GM12878 (cell line): ENCODE measurements at regions not wholly inside any gene's neighbourhood (a gene's known extent, or its start where the extent isn't known, plus 50 kb on each side); places are given as distances from the start of the nearest gene placed in this dataset.
A peak's percentile ranks its signal among the peaks of the same experiment; 100 is the strongest.

Experiments
- ATAC-seq: fragments of 200-7000 bp; cut with Tn5 transposase; 3 replicates; pipeline ENCODE4 v1.9.1; 2020; ENCODE audit warnings: mild to moderate bottlenecking, moderate library complexity
- BruUV-seq: library from RNA; stranded (reverse); fragments of 400-500 nt; replicated peaks from 2 replicates; lab custom pipeline; 2021; lab: Mats Ljungman, UMichigan
- CTCF ChIA-PET: fragments of 300-600 bp; sonication (Branson Sonifier 250); formaldehyde crosslinking; extraction: SDS; loops from one replicate; lab custom pipeline; 2021; ENCODE audit warnings: inconsistent platforms; lab: Yijun Ruan, JAX
- POLR2A ChIA-PET: fragments of 350-600 bp; formaldehyde crosslinking; extraction: SDS; loops from one replicate; lab custom pipeline; 2021; ENCODE audit warnings: inconsistent platforms; lab: Charles Lee
- RAD21 ChIA-PET: fragments of 300-600 bp; sonication (Branson Sonifier 250); formaldehyde crosslinking; loops from one replicate; lab custom pipeline; 2023; ENCODE audit warnings: antibody characterized with exemption; ENCODE audit not compliant: unreplicated experiment; lab: Charles Lee
- SMC1A ChIA-PET: fragments of 300-600 bp; sonication (Branson Sonifier 250); formaldehyde crosslinking; loops from one replicate; lab custom pipeline; 2023; ENCODE audit not compliant: unreplicated experiment, uncharacterized antibody; lab: Charles Lee
- DNase-seq: peaks from one replicate; pipeline ENCODE4 v3.0.0-alpha.2; 2011; ENCODE audit warnings: low read depth, low spot score
- FAIRE-seq: peaks from 3 replicates; lab custom pipeline; 2011; peaks lifted over from hg19 to GRCh38; lab: Jason Lieb, UNC
- H2AFZ ChIP-seq: 2 replicates; pipeline ENCODE4 v1.6.0; 2011; ENCODE audit warnings: low read depth, low read length, control low read depth; ENCODE audit not compliant: control insufficient read depth
- H3K27ac ChIP-seq: 2 replicates; pipeline ENCODE4 v1.5.1; 2011; ENCODE audit warnings: control low read depth; ENCODE audit not compliant: control insufficient read depth, insufficient read depth
- H3K27me3 ChIP-seq, 2 experiments: replicated peaks in 1 of 2; 2 replicates each; pipeline versions ENCODE4 v1.6.0 to v1.6.1; 2011; ENCODE audit warnings: low read length in 1 of 2; ENCODE audit not compliant: control insufficient read depth in 2 of 2, insufficient read depth in 2 of 2
- H3K36me3 ChIP-seq, 2 experiments: 2 replicates each; pipeline ENCODE4 v1.5.1; 2011; ENCODE audit warnings: low read length in 1 of 2; ENCODE audit not compliant: control insufficient read depth in 2 of 2, insufficient read depth in 2 of 2
- H3K4me1 ChIP-seq: 2 replicates; pipeline ENCODE4 v1.6.1; 2011; ENCODE audit warnings: mild to moderate bottlenecking, low read length, moderate library complexity, mixed read lengths; ENCODE audit not compliant: control insufficient read depth, insufficient read depth
- H3K4me2 ChIP-seq: 2 replicates; pipeline ENCODE4 v1.6.0; 2011; ENCODE audit warnings: control low read depth; ENCODE audit not compliant: control insufficient read depth, insufficient read depth
- H3K4me3 ChIP-seq: fragments of 200-600 bp; sonication (generic); 2 replicates; pipeline ENCODE4 v1.5.1; 2016
- H3K79me2 ChIP-seq: 2 replicates; pipeline ENCODE4 v1.6.0; 2011; ENCODE audit warnings: low read length; ENCODE audit not compliant: control insufficient read depth, insufficient read depth
- H3K9ac ChIP-seq: 2 replicates; pipeline ENCODE4 v1.8.0; 2011; ENCODE audit warnings: low read length, control low read depth, mixed read lengths; ENCODE audit not compliant: control insufficient read depth, insufficient read depth
- H3K9me3 ChIP-seq: replicated peaks from 3 replicates; pipeline ENCODE4 v1.5.1; 2011; ENCODE audit warnings: mild to moderate bottlenecking, low read length; ENCODE audit not compliant: control insufficient read depth, insufficient read depth
- H4K20me1 ChIP-seq: 2 replicates; pipeline ENCODE4 v1.6.0; 2011; ENCODE audit not compliant: control insufficient read depth, insufficient read depth
- FOXM1 ChIP-seq: IDR thresholded peaks from 2 replicates; pipeline ENCODE4 v1.6.1; 2012; ENCODE audit warnings: low read depth, mild to moderate bottlenecking, inconsistent platforms, low read length, moderate library complexity
- WGBS: methylation state at CpG from one replicate; pipeline ENCODE4 v1.1.6; 2016; ENCODE audit warnings: low lambda C conversion rate; ENCODE audit not compliant: insufficient replicate concordance, insufficient coverage; ENCODE audit errors: missing lambda C conversion rate; 5-methylcytosine and 5-hydroxymethylcytosine counted together
- in situ Hi-C: fragments of 300-500 bp; cut with MboI; formaldehyde crosslinking; loops from 9 replicates; pipeline ENCODE4 v1.14.3; 2018; ENCODE audit warnings: mixed read lengths
- intact Hi-C: fragments of 100-400 bp; cut with micrococcal nuclease; formaldehyde crosslinking; loops from one replicate; pipeline ENCODE4 v1.14.2; 2022; ENCODE audit not compliant: unreplicated experiment
- TF ChIP-seq, protein P1 (sequence below), 3 experiments: IDR thresholded peaks in 2 of 3; conservative IDR thresholded peaks in 1 of 3; 2 replicates each; pipeline ENCODE4 v1.5.1; 2011; ENCODE audit warnings: low read depth in 3 of 3, low read length in 3 of 3, mild to moderate bottlenecking in 3 of 3, control low read depth in 2 of 3, moderate library complexity in 2 of 3, inconsistent platforms in 1 of 3, mixed read lengths in 1 of 3; ENCODE audit not compliant: control insufficient read depth in 2 of 3, insufficient read depth in 1 of 3; ENCODE audit errors: extremely low read depth in 1 of 3
- TF ChIP-seq, protein P2 (sequence below): IDR thresholded peaks from 2 replicates; pipeline ENCODE4 v1.6.1; 2012; ENCODE audit warnings: low read depth, low read length, improper control_type of control experiment
- TF ChIP-seq, protein P3 (sequence below): fragments of 450-650 bp; IDR thresholded peaks from 2 replicates; pipeline ENCODE4 v1.6.1; 2017; ENCODE audit warnings: low read depth, mild to moderate bottlenecking, moderate library complexity
- TF ChIP-seq, protein P4 (sequence below): fragments of 450-650 bp; IDR thresholded peaks from 2 replicates; pipeline ENCODE4 v1.6.1; 2017; ENCODE audit warnings: antibody characterized with exemption, mild to moderate bottlenecking, moderate library complexity
- TF ChIP-seq, protein P5 (sequence below): fragments of 450-650 bp; IDR thresholded peaks from 2 replicates; pipeline ENCODE4 v1.6.1; 2017; ENCODE audit warnings: mild to moderate bottlenecking, moderate library complexity

GRCh38 chr5:5804478-5805233 lies 382.2 kb downstream of the ICE1 start (continued):
- TF ChIP-seq, protein P1, sequence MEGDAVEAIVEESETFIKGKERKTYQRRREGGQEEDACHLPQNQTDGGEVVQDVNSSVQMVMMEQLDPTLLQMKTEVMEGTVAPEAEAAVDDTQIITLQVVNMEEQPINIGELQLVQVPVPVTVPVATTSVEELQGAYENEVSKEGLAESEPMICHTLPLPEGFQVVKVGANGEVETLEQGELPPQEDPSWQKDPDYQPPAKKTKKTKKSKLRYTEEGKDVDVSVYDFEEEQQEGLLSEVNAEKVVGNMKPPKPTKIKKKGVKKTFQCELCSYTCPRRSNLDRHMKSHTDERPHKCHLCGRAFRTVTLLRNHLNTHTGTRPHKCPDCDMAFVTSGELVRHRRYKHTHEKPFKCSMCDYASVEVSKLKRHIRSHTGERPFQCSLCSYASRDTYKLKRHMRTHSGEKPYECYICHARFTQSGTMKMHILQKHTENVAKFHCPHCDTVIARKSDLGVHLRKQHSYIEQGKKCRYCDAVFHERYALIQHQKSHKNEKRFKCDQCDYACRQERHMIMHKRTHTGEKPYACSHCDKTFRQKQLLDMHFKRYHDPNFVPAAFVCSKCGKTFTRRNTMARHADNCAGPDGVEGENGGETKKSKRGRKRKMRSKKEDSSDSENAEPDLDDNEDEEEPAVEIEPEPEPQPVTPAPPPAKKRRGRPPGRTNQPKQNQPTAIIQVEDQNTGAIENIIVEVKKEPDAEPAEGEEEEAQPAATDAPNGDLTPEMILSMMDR (IDR thresholded peaks at IDR 0.05 in 2 of 3, conservative IDR thresholded peaks at IDR 0.05 in 1 of 3; ENCODE audit: control insufficient read depth in 2 of 3, extremely low read depth in 1 of 3, insufficient read depth in 1 of 3, low read depth in 3 of 3, low read length in 3 of 3): 0 out of 6 replicates have a peak, but pooled peaks of 1 of the 3 experiments have one; percentile 2
- TF ChIP-seq, all 136 proteins: peak for 1

DNA sequence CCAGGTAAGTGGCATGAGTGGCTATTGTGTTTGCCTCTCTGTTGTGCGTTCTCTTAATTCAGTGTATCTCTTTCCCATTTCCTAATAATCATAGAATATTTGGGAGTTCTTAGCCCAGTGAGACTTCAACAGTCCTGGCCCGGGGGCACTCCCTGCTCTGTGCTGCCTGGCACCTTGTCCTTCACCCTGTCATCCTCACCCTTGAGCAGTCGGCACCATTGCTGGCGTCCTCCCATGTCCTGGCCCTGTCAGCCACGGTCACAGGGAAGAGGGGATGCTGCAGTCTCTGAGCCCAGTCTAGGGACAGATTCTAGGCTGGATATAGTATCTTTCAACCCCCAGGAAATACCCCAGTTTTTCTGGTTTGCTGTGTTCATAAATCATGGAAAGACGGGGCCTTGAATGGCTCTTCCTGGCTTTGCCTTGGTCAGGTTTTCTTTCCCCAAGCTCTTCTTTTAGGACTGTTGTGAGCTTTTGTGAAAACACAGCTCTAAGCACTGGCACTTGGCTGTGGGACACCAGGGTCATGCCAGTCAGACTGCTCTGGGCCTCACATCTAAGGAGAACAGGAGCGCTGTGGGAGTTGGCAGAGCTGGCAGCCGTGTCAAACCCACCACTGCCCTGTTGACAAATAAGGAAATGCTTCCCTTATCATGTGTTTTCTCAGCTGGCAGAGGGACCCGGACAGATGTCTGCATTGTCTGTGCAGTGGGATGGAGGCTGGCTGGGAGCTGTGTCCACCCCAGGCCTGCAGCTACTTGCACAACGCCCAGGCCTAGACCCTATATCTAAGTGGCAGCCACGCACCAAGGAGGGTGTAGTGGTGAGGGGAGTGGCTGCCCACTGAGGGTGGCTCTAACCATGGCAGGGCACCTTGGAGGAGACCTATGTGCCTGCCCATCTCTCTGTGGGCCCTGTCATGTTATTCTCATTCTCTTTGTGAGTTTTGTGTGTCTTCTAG lies 378.6 kb downstream of the ICE1 start:
- in situ Hi-C loops: no loop called here
- Histone ChIP-seq H3K4me1 (no peaks in the 10 kb centered on the region), H2AFZ (no peak overlapping the region), H3K9me3 (no peaks in the 10 kb centered on the region), H4K20me1 (no peaks in the 10 kb centered on the region), H3K4me3 (no peak overlapping the region), H3K36me3 (no peaks in the 10 kb centered on the region), H3K9ac (no peak overlapping the region), H3K27ac (no peak overlapping the region), H3K27me3 (no peaks in the 10 kb centered on the region), H3K79me2 (no peaks in the 10 kb centered on the region), H3K4me2 (no peak overlapping the region)
- ChIA-PET RAD21 (no interaction called here), POLR2A (no interaction called here), SMC1A (no interaction called here), CTCF (no interaction called here)
- 50% methylated on average over 11 of the region's 11 CpGs for WGBS
- no TSS peak for BruUV-seq
- intact Hi-C loops: no loop called here
- ATAC-seq (no peak), FAIRE-seq (no peak), DNase-seq (no peak)
- TF ChIP-seq, protein P2, sequence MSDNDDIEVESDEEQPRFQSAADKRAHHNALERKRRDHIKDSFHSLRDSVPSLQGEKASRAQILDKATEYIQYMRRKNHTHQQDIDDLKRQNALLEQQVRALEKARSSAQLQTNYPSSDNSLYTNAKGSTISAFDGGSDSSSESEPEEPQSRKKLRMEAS: no peak
- TF ChIP-seq, protein P3, sequence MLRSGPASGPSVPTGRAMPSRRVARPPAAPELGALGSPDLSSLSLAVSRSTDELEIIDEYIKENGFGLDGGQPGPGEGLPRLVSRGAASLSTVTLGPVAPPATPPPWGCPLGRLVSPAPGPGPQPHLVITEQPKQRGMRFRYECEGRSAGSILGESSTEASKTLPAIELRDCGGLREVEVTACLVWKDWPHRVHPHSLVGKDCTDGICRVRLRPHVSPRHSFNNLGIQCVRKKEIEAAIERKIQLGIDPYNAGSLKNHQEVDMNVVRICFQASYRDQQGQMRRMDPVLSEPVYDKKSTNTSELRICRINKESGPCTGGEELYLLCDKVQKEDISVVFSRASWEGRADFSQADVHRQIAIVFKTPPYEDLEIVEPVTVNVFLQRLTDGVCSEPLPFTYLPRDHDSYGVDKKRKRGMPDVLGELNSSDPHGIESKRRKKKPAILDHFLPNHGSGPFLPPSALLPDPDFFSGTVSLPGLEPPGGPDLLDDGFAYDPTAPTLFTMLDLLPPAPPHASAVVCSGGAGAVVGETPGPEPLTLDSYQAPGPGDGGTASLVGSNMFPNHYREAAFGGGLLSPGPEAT: no peak
- TF ChIP-seq, protein P4, sequence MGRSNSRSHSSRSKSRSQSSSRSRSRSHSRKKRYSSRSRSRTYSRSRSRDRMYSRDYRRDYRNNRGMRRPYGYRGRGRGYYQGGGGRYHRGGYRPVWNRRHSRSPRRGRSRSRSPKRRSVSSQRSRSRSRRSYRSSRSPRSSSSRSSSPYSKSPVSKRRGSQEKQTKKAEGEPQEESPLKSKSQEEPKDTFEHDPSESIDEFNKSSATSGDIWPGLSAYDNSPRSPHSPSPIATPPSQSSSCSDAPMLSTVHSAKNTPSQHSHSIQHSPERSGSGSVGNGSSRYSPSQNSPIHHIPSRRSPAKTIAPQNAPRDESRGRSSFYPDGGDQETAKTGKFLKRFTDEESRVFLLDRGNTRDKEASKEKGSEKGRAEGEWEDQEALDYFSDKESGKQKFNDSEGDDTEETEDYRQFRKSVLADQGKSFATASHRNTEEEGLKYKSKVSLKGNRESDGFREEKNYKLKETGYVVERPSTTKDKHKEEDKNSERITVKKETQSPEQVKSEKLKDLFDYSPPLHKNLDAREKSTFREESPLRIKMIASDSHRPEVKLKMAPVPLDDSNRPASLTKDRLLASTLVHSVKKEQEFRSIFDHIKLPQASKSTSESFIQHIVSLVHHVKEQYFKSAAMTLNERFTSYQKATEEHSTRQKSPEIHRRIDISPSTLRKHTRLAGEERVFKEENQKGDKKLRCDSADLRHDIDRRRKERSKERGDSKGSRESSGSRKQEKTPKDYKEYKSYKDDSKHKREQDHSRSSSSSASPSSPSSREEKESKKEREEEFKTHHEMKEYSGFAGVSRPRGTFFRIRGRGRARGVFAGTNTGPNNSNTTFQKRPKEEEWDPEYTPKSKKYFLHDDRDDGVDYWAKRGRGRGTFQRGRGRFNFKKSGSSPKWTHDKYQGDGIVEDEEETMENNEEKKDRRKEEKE: no peak
- TF ChIP-seq, protein P5, sequence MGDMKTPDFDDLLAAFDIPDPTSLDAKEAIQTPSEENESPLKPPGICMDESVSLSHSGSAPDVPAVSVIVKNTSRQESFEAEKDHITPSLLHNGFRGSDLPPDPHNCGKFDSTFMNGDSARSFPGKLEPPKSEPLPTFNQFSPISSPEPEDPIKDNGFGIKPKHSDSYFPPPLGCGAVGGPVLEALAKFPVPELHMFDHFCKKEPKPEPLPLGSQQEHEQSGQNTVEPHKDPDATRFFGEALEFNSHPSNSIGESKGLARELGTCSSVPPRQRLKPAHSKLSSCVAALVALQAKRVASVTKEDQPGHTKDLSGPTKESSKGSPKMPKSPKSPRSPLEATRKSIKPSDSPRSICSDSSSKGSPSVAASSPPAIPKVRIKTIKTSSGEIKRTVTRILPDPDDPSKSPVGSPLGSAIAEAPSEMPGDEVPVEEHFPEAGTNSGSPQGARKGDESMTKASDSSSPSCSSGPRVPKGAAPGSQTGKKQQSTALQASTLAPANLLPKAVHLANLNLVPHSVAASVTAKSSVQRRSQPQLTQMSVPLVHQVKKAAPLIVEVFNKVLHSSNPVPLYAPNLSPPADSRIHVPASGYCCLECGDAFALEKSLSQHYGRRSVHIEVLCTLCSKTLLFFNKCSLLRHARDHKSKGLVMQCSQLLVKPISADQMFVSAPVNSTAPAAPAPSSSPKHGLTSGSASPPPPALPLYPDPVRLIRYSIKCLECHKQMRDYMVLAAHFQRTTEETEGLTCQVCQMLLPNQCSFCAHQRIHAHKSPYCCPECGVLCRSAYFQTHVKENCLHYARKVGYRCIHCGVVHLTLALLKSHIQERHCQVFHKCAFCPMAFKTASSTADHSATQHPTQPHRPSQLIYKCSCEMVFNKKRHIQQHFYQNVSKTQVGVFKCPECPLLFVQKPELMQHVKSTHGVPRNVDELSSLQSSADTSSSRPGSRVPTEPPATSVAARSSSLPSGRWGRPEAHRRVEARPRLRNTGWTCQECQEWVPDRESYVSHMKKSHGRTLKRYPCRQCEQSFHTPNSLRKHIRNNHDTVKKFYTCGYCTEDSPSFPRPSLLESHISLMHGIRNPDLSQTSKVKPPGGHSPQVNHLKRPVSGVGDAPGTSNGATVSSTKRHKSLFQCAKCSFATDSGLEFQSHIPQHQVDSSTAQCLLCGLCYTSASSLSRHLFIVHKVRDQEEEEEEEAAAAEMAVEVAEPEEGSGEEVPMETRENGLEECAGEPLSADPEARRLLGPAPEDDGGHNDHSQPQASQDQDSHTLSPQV: no peak
- no peak for TF ChIP-seq FOXM1
